ENCODE measurements at regions not wholly inside any gene's neighbourhood (a gene's known extent, or its start where the extent isn't known, plus 50 kb on each side); places are given as distances from the start of the nearest gene placed in this dataset.

DNA sequence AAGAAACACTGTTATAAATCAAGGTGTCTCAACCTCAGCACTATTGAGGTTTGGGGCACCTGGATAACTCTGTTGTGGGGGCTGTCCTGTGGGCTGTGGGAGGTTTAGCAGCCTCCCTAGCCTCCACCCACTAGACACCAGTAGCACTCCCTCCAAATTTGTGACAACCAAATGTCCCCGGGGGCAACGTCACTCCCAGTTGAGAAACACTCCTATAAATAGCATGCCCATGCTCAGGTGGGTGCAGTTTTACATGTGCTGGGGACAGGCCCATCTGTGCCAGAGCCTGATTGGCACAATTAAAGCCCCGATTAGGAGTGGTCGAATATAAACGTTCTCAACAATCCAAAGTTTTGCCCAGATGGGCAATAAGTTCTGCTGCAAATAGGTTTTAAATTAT lies 78.9 kb downstream of the FAM50B start:
- CTCF ChIA-PET: interaction anchor here (2.2 kb wide), 2 partner anchors 79 kb away, joined by 6 to 14 read pairs; partner anchors contain the start of gene FAM50B
- Mint-ChIP-seq H3K27me3 (ENCODE audit: low read depth) (no peaks in the 10 kb centered on the region), H3K4me3 (no peak overlapping the region), H3K36me3 (no peaks in the 10 kb centered on the region), H3K9me3 (no peaks in the 10 kb centered on the region), H3K4me1 (peaks cover 17% of the 10 kb centered on the region), H3K27ac (no peak overlapping the region)
- POLR2A ChIA-PET: no interaction called here
- no peak for DNase-seq (ENCODE audit: low spot score)
- ATAC-seq: no peak
- TF ChIP-seq CREM (CRISPR knock-in tag; IDR thresholded peaks at IDR 0.05): no peak
- TF ChIP-seq, protein P1, sequence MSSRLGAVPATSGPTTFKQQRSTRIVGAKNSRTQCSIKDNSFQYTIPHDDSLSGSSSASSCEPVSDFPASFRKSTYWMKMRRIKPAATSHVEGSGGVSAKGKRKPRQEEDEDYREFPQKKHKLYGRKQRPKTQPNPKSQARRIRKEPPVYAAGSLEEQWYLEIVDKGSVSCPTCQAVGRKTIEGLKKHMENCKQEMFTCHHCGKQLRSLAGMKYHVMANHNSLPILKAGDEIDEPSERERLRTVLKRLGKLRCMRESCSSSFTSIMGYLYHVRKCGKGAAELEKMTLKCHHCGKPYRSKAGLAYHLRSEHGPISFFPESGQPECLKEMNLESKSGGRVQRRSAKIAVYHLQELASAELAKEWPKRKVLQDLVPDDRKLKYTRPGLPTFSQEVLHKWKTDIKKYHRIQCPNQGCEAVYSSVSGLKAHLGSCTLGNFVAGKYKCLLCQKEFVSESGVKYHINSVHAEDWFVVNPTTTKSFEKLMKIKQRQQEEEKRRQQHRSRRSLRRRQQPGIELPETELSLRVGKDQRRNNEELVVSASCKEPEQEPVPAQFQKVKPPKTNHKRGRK (CRISPR knock-in tag; IDR thresholded peaks at IDR 0.05; ENCODE audit: borderline replicate concordance): no peak
- TF ChIP-seq, protein P2, sequence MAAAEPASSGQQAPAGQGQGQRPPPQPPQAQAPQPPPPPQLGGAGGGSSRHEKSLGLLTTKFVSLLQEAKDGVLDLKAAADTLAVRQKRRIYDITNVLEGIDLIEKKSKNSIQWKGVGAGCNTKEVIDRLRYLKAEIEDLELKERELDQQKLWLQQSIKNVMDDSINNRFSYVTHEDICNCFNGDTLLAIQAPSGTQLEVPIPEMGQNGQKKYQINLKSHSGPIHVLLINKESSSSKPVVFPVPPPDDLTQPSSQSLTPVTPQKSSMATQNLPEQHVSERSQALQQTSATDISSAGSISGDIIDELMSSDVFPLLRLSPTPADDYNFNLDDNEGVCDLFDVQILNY (CRISPR knock-in tag; IDR thresholded peaks at IDR 0.05): no peak
- TF ChIP-seq, protein P3, sequence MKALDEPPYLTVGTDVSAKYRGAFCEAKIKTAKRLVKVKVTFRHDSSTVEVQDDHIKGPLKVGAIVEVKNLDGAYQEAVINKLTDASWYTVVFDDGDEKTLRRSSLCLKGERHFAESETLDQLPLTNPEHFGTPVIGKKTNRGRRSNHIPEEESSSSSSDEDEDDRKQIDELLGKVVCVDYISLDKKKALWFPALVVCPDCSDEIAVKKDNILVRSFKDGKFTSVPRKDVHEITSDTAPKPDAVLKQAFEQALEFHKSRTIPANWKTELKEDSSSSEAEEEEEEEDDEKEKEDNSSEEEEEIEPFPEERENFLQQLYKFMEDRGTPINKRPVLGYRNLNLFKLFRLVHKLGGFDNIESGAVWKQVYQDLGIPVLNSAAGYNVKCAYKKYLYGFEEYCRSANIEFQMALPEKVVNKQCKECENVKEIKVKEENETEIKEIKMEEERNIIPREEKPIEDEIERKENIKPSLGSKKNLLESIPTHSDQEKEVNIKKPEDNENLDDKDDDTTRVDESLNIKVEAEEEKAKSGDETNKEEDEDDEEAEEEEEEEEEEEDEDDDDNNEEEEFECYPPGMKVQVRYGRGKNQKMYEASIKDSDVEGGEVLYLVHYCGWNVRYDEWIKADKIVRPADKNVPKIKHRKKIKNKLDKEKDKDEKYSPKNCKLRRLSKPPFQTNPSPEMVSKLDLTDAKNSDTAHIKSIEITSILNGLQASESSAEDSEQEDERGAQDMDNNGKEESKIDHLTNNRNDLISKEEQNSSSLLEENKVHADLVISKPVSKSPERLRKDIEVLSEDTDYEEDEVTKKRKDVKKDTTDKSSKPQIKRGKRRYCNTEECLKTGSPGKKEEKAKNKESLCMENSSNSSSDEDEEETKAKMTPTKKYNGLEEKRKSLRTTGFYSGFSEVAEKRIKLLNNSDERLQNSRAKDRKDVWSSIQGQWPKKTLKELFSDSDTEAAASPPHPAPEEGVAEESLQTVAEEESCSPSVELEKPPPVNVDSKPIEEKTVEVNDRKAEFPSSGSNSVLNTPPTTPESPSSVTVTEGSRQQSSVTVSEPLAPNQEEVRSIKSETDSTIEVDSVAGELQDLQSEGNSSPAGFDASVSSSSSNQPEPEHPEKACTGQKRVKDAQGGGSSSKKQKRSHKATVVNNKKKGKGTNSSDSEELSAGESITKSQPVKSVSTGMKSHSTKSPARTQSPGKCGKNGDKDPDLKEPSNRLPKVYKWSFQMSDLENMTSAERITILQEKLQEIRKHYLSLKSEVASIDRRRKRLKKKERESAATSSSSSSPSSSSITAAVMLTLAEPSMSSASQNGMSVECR (CRISPR knock-in tag; IDR thresholded peaks at IDR 0.05; ENCODE audit: borderline replicate concordance): no peak
- TF ChIP-seq, protein P4, sequence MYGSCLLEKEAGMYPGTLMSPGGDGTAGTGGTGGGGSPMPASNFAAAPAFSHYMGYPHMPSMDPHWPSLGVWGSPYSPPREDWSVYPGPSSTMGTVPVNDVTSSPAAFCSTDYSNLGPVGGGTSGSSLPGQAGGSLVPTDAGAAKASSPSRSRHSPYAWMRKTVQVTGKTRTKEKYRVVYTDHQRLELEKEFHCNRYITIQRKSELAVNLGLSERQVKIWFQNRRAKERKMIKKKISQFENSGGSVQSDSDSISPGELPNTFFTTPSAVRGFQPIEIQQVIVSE (CRISPR knock-in tag; IDR thresholded peaks at IDR 0.05; ENCODE audit: borderline replicate concordance): no peak
- TF ChIP-seq, protein P5, sequence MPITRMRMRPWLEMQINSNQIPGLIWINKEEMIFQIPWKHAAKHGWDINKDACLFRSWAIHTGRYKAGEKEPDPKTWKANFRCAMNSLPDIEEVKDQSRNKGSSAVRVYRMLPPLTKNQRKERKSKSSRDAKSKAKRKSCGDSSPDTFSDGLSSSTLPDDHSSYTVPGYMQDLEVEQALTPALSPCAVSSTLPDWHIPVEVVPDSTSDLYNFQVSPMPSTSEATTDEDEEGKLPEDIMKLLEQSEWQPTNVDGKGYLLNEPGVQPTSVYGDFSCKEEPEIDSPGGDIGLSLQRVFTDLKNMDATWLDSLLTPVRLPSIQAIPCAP (CRISPR knock-in tag; IDR thresholded peaks at IDR 0.05): no peak
- TF ChIP-seq, protein P6, sequence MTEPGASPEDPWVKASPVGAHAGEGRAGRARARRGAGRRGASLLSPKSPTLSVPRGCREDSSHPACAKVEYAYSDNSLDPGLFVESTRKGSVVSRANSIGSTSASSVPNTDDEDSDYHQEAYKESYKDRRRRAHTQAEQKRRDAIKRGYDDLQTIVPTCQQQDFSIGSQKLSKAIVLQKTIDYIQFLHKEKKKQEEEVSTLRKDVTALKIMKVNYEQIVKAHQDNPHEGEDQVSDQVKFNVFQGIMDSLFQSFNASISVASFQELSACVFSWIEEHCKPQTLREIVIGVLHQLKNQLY (CRISPR knock-in tag; IDR thresholded peaks at IDR 0.05): no peak
- TF ChIP-seq EMX1 (CRISPR knock-in tag; IDR thresholded peaks at IDR 0.05): no peak
- no peak for TF ChIP-seq ZNF263 (CRISPR knock-in tag; IDR thresholded peaks at IDR 0.05; ENCODE audit: low read depth)
- no peak for TF ChIP-seq ZNF317 (CRISPR knock-in tag; IDR thresholded peaks at IDR 0.05; ENCODE audit: borderline replicate concordance, low read depth)
- TF ChIP-seq, protein P7, sequence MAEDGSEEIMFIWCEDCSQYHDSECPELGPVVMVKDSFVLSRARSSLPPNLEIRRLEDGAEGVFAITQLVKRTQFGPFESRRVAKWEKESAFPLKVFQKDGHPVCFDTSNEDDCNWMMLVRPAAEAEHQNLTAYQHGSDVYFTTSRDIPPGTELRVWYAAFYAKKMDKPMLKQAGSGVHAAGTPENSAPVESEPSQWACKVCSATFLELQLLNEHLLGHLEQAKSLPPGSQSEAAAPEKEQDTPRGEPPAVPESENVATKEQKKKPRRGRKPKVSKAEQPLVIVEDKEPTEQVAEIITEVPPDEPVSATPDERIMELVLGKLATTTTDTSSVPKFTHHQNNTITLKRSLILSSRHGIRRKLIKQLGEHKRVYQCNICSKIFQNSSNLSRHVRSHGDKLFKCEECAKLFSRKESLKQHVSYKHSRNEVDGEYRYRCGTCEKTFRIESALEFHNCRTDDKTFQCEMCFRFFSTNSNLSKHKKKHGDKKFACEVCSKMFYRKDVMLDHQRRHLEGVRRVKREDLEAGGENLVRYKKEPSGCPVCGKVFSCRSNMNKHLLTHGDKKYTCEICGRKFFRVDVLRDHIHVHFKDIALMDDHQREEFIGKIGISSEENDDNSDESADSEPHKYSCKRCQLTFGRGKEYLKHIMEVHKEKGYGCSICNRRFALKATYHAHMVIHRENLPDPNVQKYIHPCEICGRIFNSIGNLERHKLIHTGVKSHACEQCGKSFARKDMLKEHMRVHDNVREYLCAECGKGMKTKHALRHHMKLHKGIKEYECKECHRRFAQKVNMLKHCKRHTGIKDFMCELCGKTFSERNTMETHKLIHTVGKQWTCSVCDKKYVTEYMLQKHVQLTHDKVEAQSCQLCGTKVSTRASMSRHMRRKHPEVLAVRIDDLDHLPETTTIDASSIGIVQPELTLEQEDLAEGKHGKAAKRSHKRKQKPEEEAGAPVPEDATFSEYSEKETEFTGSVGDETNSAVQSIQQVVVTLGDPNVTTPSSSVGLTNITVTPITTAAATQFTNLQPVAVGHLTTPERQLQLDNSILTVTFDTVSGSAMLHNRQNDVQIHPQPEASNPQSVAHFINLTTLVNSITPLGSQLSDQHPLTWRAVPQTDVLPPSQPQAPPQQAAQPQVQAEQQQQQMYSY (CRISPR knock-in tag; IDR thresholded peaks at IDR 0.05): no peak
- TF ChIP-seq, protein P8, sequence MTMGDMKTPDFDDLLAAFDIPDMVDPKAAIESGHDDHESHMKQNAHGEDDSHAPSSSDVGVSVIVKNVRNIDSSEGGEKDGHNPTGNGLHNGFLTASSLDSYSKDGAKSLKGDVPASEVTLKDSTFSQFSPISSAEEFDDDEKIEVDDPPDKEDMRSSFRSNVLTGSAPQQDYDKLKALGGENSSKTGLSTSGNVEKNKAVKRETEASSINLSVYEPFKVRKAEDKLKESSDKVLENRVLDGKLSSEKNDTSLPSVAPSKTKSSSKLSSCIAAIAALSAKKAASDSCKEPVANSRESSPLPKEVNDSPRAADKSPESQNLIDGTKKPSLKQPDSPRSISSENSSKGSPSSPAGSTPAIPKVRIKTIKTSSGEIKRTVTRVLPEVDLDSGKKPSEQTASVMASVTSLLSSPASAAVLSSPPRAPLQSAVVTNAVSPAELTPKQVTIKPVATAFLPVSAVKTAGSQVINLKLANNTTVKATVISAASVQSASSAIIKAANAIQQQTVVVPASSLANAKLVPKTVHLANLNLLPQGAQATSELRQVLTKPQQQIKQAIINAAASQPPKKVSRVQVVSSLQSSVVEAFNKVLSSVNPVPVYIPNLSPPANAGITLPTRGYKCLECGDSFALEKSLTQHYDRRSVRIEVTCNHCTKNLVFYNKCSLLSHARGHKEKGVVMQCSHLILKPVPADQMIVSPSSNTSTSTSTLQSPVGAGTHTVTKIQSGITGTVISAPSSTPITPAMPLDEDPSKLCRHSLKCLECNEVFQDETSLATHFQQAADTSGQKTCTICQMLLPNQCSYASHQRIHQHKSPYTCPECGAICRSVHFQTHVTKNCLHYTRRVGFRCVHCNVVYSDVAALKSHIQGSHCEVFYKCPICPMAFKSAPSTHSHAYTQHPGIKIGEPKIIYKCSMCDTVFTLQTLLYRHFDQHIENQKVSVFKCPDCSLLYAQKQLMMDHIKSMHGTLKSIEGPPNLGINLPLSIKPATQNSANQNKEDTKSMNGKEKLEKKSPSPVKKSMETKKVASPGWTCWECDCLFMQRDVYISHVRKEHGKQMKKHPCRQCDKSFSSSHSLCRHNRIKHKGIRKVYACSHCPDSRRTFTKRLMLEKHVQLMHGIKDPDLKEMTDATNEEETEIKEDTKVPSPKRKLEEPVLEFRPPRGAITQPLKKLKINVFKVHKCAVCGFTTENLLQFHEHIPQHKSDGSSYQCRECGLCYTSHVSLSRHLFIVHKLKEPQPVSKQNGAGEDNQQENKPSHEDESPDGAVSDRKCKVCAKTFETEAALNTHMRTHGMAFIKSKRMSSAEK (CRISPR knock-in tag; IDR thresholded peaks at IDR 0.05; ENCODE audit: borderline replicate concordance): no peak
- TF ChIP-seq, protein P9, sequence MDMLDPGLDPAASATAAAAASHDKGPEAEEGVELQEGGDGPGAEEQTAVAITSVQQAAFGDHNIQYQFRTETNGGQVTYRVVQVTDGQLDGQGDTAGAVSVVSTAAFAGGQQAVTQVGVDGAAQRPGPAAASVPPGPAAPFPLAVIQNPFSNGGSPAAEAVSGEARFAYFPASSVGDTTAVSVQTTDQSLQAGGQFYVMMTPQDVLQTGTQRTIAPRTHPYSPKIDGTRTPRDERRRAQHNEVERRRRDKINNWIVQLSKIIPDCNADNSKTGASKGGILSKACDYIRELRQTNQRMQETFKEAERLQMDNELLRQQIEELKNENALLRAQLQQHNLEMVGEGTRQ (CRISPR knock-in tag; IDR thresholded peaks at IDR 0.05): no peak
- TF ChIP-seq IRF2 (CRISPR knock-in tag; IDR thresholded peaks at IDR 0.05; ENCODE audit: borderline replicate concordance, low read depth): no peak
- TF ChIP-seq, protein P10, sequence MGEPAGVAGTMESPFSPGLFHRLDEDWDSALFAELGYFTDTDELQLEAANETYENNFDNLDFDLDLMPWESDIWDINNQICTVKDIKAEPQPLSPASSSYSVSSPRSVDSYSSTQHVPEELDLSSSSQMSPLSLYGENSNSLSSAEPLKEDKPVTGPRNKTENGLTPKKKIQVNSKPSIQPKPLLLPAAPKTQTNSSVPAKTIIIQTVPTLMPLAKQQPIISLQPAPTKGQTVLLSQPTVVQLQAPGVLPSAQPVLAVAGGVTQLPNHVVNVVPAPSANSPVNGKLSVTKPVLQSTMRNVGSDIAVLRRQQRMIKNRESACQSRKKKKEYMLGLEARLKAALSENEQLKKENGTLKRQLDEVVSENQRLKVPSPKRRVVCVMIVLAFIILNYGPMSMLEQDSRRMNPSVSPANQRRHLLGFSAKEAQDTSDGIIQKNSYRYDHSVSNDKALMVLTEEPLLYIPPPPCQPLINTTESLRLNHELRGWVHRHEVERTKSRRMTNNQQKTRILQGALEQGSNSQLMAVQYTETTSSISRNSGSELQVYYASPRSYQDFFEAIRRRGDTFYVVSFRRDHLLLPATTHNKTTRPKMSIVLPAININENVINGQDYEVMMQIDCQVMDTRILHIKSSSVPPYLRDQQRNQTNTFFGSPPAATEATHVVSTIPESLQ (CRISPR knock-in tag; IDR thresholded peaks at IDR 0.05): no peak
- no peak for TF ChIP-seq MYBL2 (CRISPR knock-in tag; IDR thresholded peaks at IDR 0.05)

All from WTC11 (cell line).